K562 (cell line): ENCODE measurements at regions not wholly inside any gene's neighbourhood (a gene's known extent, or its start where the extent isn't known, plus 50 kb on each side); places are given as distances from the start of the nearest gene placed in this dataset.

Source experiments
- CBFB ChIP-seq: sonication (generic); formaldehyde crosslinking; IDR thresholded peaks from 2 replicates; pipeline ENCODE4 v1.4.0; 2020; ENCODE audit warnings: mild to moderate bottlenecking, missing genetic modification reagents
- POLR2A ChIP-seq: fragments of 450-650 bp; conservative IDR thresholded peaks from 2 replicates; pipeline ENCODE4 v1.6.1; 2016
- ZNF224 ChIP-seq: sonication (generic); formaldehyde crosslinking; IDR thresholded peaks from 2 replicates; pipeline ENCODE4 v1.8.0; 2022; ENCODE audit warnings: mild to moderate bottlenecking, missing genetic modification reagents

GRCh38 chr18:22688877-22689496 lies 244.1 kb upstream of the RBBP8 start:
- TF ChIP-seq CBFB: no peak
- no peak for TF ChIP-seq ZNF224 (CRISPR knock-in tag)
- TF ChIP-seq POLR2A: no peak
